Calu3 (cell line): ENCODE measurements at regions not wholly inside any gene's neighbourhood (a gene's known extent, or its start where the extent isn't known, plus 50 kb on each side); places are given as distances from the start of the nearest gene placed in this dataset.

Source experiments
- BruUV-seq: library from RNA; stranded (reverse); fragments of 400-500 nt; replicated peaks from 2 replicates; lab custom pipeline; 2021; lab: Mats Ljungman, UMichigan
- CTCF ChIA-PET: fragments of 300-600 bp; sonication (Branson Sonifier 250); formaldehyde crosslinking; loops from one replicate; lab custom pipeline; 2022; ENCODE audit warnings: antibody characterized with exemption; lab: Charles Lee
- DNase-seq: peaks from one replicate; pipeline ENCODE4 v3.0.0; 2022
- H3K27ac Mint-ChIP-seq: one replicate; pipeline ENCODE4 v1.8.0; 2022; ENCODE audit warnings: mixed read lengths; ENCODE audit not compliant: unreplicated experiment
- H3K27me3 Mint-ChIP-seq: one replicate; pipeline ENCODE4 v1.8.0; 2022; ENCODE audit warnings: mixed read lengths; ENCODE audit not compliant: unreplicated experiment
- H3K36me3 Mint-ChIP-seq: one replicate; pipeline ENCODE4 v1.8.0; 2022; ENCODE audit warnings: mild to moderate bottlenecking, moderate library complexity, mixed read lengths; ENCODE audit not compliant: insufficient read depth, unreplicated experiment
- H3K4me1 Mint-ChIP-seq: one replicate; pipeline ENCODE4 v1.8.0; 2022; ENCODE audit warnings: mild to moderate bottlenecking, low read depth, mixed read lengths; ENCODE audit not compliant: unreplicated experiment
- H3K4me3 Mint-ChIP-seq: one replicate; pipeline ENCODE4 v1.8.0; 2022; ENCODE audit warnings: mild to moderate bottlenecking, low read depth, moderate library complexity, mixed read lengths; ENCODE audit not compliant: unreplicated experiment
- H3K9me3 Mint-ChIP-seq: one replicate; pipeline ENCODE4 v1.8.0; 2022; ENCODE audit warnings: low read depth, mixed read lengths; ENCODE audit not compliant: unreplicated experiment
- intact Hi-C: fragments of 100-400 bp; cut with micrococcal nuclease; formaldehyde crosslinking; loops from one replicate; pipeline ENCODE4 v1.10.0; 2022; ENCODE audit not compliant: unreplicated experiment
- TF ChIP-seq, protein P1 (sequence below): fragments of 200-600 bp; IDR thresholded peaks from one replicate; pipeline ENCODE4 v1.8.0; 2022; ENCODE audit warnings: antibody characterized with exemption; ENCODE audit not compliant: unreplicated experiment

GRCh38 chr17:412211-413015 lies 59.8 kb upstream of the RPH3AL start:
- no peaks in the 10 kb centered on the region for H3K27me3 Mint-ChIP-seq
- peaks cover 8% of the 10 kb centered on the region for H3K4me1 Mint-ChIP-seq
- peak; percentile 36 for DNase-seq
- CTCF ChIA-PET, result interaction anchor here (0.9 to 1.3 kb wide), 2 partner anchors 288 to 301 kb away, joined by 3 to 10 read pairs; no protein-coding TSS in a partner anchor
- H3K27ac Mint-ChIP-seq, result no peak overlapping the region
- peaks cover 26% of the 10 kb centered on the region for H3K36me3 Mint-ChIP-seq
- H3K9me3 Mint-ChIP-seq, result no peaks in the 10 kb centered on the region
- intact Hi-C loops, result loop anchor here (2.0 kb wide), 1 partner anchor 288 kb away; no protein-coding TSS in a partner anchor
- no TSS peak for BruUV-seq
- TF ChIP-seq, protein P1, sequence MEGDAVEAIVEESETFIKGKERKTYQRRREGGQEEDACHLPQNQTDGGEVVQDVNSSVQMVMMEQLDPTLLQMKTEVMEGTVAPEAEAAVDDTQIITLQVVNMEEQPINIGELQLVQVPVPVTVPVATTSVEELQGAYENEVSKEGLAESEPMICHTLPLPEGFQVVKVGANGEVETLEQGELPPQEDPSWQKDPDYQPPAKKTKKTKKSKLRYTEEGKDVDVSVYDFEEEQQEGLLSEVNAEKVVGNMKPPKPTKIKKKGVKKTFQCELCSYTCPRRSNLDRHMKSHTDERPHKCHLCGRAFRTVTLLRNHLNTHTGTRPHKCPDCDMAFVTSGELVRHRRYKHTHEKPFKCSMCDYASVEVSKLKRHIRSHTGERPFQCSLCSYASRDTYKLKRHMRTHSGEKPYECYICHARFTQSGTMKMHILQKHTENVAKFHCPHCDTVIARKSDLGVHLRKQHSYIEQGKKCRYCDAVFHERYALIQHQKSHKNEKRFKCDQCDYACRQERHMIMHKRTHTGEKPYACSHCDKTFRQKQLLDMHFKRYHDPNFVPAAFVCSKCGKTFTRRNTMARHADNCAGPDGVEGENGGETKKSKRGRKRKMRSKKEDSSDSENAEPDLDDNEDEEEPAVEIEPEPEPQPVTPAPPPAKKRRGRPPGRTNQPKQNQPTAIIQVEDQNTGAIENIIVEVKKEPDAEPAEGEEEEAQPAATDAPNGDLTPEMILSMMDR, result peak; percentile 65
- no peak overlapping the region for H3K4me3 Mint-ChIP-seq

DNA sequence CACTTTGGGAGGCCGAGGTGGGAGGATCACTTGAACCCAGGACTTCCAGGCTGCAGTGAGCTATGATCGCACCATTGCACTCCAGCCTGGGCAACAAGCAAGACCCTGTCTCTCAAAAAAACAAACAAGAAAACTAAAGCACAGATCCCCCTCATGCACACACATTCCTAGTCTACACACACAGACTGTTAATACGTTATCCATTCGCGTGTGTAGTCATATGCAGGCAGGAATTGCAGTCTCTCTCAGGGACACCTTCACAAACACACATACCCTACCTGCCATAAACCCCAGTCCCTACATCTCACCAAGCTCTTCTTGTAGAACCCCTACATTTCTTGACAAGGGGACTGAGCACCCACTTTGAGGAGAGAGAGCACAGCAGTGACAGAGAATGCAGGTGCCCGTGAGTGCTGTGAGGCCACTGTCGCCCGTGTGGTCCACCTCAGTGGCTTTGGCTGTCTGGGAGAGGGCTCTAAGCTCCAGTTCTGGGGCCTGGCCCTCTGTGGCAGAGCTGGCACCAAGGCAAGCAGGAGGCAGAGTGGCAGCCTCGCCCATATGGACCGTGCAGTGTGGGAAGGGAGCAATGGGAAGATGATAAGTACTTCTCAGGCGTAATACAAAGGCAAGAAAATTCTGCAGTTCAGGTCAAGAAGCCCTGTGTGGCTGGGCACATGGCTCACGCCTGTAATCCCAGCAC lies 59.0 kb upstream of the RPH3AL start:
- Mint-ChIP-seq H3K9me3 (no peaks in the 10 kb centered on the region), H3K36me3 (peaks cover 26% of the 10 kb centered on the region), H3K27ac (peak overlapping the region; percentile 88), H3K4me1 (peaks cover 8% of the 10 kb centered on the region), H3K4me3 (peak overlapping the region; percentile 85), H3K27me3 (no peaks in the 10 kb centered on the region)
- intact Hi-C loops, result loop anchor here (2.0 kb wide), 1 partner anchor 289 kb away; no protein-coding TSS in a partner anchor
- TF ChIP-seq, protein P1, result no peak
- CTCF ChIA-PET, result interaction anchor here (1.3 to 1.5 kb wide), 2 partner anchors 289 kb away, joined by 5 to 10 read pairs; no protein-coding TSS in a partner anchor
- BruUV-seq, result no TSS peak
- DNase-seq, result no peak

DNA sequence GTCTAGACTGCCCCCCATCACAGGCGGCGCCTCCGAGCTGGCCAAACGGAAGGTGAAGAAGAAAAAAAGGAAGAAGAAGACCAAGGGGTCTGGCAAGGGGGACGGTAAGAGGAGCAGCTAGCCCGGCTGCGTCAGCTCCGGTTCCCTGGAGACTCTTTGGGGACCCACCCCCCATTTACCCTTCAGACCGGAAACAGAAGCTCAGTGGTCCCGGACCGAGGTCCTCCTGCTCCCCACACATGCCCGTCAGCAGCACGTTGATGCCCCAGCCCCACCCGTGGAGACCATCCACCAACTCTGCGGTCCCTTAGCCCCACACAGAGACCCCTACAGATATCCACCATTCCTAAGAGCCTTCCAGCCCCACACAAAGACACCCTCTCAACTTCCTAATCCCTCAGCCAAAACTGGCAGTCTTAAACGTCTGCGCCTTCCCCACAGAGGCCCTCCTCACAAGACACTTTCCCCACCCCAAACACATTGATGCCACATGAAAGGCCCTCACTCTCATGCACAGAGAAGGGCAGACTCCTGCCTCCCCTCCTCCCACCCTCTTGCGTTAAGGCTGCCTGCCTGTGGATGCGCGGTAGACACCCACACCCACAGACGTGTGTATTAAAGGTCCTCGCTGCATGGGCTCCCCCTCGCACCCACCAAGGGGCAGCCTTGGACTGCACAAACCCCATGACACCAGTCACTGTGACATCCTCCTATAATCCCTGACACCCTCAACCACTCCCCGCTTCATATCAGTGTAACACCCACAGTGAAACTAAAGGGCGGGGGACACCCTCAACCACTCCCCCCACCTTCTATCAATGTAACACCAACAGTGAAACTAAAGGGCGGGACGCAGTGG lies 58.2 kb upstream of the RPH3AL start:
- DNase-seq, result peak; percentile 5
- Mint-ChIP-seq H3K27ac (peak overlapping the region; percentile 88), H3K36me3 (peaks cover 26% of the 10 kb centered on the region), H3K9me3 (no peaks in the 10 kb centered on the region), H3K27me3 (no peaks in the 10 kb centered on the region), H3K4me3 (peak overlapping the region; percentile 85), H3K4me1 (peaks cover 8% of the 10 kb centered on the region)
- TF ChIP-seq, protein P1, result no peak
- TSS peak; percentile 70 for BruUV-seq
- intact Hi-C loops, result no loop called here
- CTCF ChIA-PET, result interaction anchor here (1.5 kb wide), 1 partner anchor 289 kb away, joined by 5 read pairs; no protein-coding TSS in a partner anchor
